ENCODE measurements at regions not wholly inside any gene's neighbourhood (a gene's known extent, or its start where the extent isn't known, plus 50 kb on each side); places are given as distances from the start of the nearest gene placed in this dataset.

GRCh38 chr2:184261818-184262217 lies 336.5 kb upstream of the ZNF804A start:
- H3K4me2 ChIP-seq (ENCODE audit: insufficient read depth, low read length) = no peak overlapping the region
- H3K9me3 ChIP-seq (replicated peaks; ENCODE audit: control insufficient read depth, insufficient read depth, low read length) = no peaks in the 10 kb centered on the region
- no peak for DNase-seq (ENCODE audit: low read depth, low spot score)
- ChIA-PET POLR2A (no interaction called here), CTCF (no interaction called here)
- no peak overlapping the region for H3K27ac ChIP-seq (ENCODE audit: insufficient read depth, low read depth, low read length)
- H3K9ac ChIP-seq (replicated peaks; ENCODE audit: extremely low read depth, insufficient read depth, low read length) = no peak overlapping the region
- dilution Hi-C loops (cut with MboI; ENCODE audit: extremely low pct_ligation_motif_present, low sequenced_read_pairs) (no loop called here), intact Hi-C loops (cut with micrococcal nuclease) (no loop called here)
- no peak overlapping the region for H3K4me3 ChIP-seq (replicated peaks in 1 of 3; ENCODE audit: insufficient read depth in 1 of 3, low read depth in 1 of 3, low read length in 3 of 3)
- H3K4me1 ChIP-seq (ENCODE audit: control insufficient read depth, extremely low read depth, insufficient read depth, low read length) = no peaks in the 10 kb centered on the region
- no peaks in the 10 kb centered on the region for H3K36me3 ChIP-seq (ENCODE audit: control insufficient read depth in 2 of 2, extremely low read depth in 1 of 2, insufficient read depth in 2 of 2, low read length in 2 of 2)
- BruUV-seq (replicated peaks) = no TSS peak
- no peaks in the 10 kb centered on the region for H3K27me3 ChIP-seq (ENCODE audit: control insufficient read depth in 2 of 2, insufficient read depth in 2 of 2, low read length in 2 of 2)
- no peaks in the 10 kb centered on the region for H4K20me1 ChIP-seq (replicated peaks; ENCODE audit: control insufficient read depth, extremely low read depth, insufficient read depth, low read length)
- FAIRE-seq = no peak
- no peak overlapping the region for H2AFZ ChIP-seq (ENCODE audit: low read depth, low read length)
- no peaks in the 10 kb centered on the region for H3K79me2 ChIP-seq (ENCODE audit: control insufficient read depth, insufficient read depth, low read length)
- H3K9me1 ChIP-seq (replicated peaks; ENCODE audit: control insufficient read depth, extremely low read depth, insufficient read depth, low read length) = no peaks in the 10 kb centered on the region
- TF ChIP-seq MAX (IDR thresholded peaks at IDR 0.05; ENCODE audit: insufficient read depth, insufficient read length) (no peak), CTCF (IDR thresholded peaks at IDR 0.05; ENCODE audit: extremely low read depth in 1 of 2, insufficient read depth in 1 of 2, low read depth in 1 of 2, low read length in 2 of 2) (no peak), JUN (IDR thresholded peaks at IDR 0.05; ENCODE audit: borderline replicate concordance, insufficient read depth, insufficient read length, low read depth) (no peak), MYC (IDR thresholded peaks at IDR 0.05; ENCODE audit: low read depth, low read length) (no peak), POLR2AphosphoS5 (IDR thresholded peaks at IDR 0.05; ENCODE audit: insufficient read depth, low read depth, low read length) (no peak), FOS (IDR thresholded peaks at IDR 0.05; ENCODE audit: borderline replicate concordance, insufficient read depth, low read length) (no peak), GATA2 (IDR thresholded peaks at IDR 0.05; ENCODE audit: insufficient read depth, insufficient read length, low read depth, low read length) (no peak), POLR2A (IDR thresholded peaks at IDR 0.05; ENCODE audit: low read depth, low read length) (no peak)

Data from endothelial cell of umbilical vein (primary cell).